Stimulated activated naive CD8-positive, alpha-beta T cell treated with anti-CD3 and anti-CD28 coated beads, Interleukin-15, amount 100 ng/mL, for 72 hours (primary cell): ENCODE measurements at regions not wholly inside any gene's neighbourhood (a gene's known extent, or its start where the extent isn't known, plus 50 kb on each side); places are given as distances from the start of the nearest gene placed in this dataset.
A peak's percentile ranks its signal among the peaks of the same experiment; 100 is the strongest.
"Not testable (repeated sequence)": the region's sequence is repeated elsewhere in the genome, so short reads cannot be mapped to it uniquely, and the experiment has no call there.

Experiments
- ATAC-seq: fragments of 150-1000 bp; cut with Tn5 transposase; 2 replicates; pipeline ENCODE4 v1.10.0; 2021; ENCODE audit warnings: mild to moderate bottlenecking, moderate library complexity
- DNase-seq, 2 donors: peaks; one replicate each; pipeline ENCODE4 v3.0.0; 2021 to 2022
- H3K27ac Mint-ChIP-seq, 2 donors: one replicate each; pipeline ENCODE4 v1.8.0; 2022; ENCODE audit warnings: mild to moderate bottlenecking in 2 of 2, mixed read lengths in 2 of 2, moderate library complexity in 2 of 2
- H3K27me3 Mint-ChIP-seq: one replicate; pipeline ENCODE4 v1.8.0; 2022; ENCODE audit warnings: mixed read lengths
- H3K4me1 Mint-ChIP-seq: one replicate; pipeline ENCODE4 v1.8.0; 2022; ENCODE audit warnings: mild to moderate bottlenecking, mixed read lengths
- H3K4me3 Mint-ChIP-seq, 2 donors: one replicate each; pipeline ENCODE4 v1.8.0; 2022; ENCODE audit warnings: mild to moderate bottlenecking in 2 of 2, mixed read lengths in 2 of 2, moderate library complexity in 1 of 2
- H3K9me3 Mint-ChIP-seq, 2 donors: one replicate each; pipeline ENCODE4 v1.8.0; 2022; ENCODE audit warnings: mixed read lengths in 2 of 2

GRCh38 chr4:187408447-187408846, 587.1 kb upstream of the ZFP42 start:
- not testable (repeated sequence) for DNase-seq, ATAC-seq, H3K4me1 Mint-ChIP-seq, H3K27ac Mint-ChIP-seq, H3K27me3 Mint-ChIP-seq, H3K4me3 Mint-ChIP-seq
- peaks cover 20 to 28% of the 10 kb centered on the region in 2 donors for H3K9me3 Mint-ChIP-seq

- no peak for ATAC-seq
- Mint-ChIP-seq H3K4me1 (no peaks in the 10 kb centered on the region), H3K9me3 (peaks cover 0 to 6% of the 10 kb centered on the region in 2 donors), H3K27me3 (no peaks in the 10 kb centered on the region), H3K4me3 (no peak overlapping the region), H3K27ac (no peak overlapping the region)
- no peak for DNase-seq
Measured at GRCh38 chr4:187413564-187414358, 581.8 kb upstream of the ZFP42 start.

GRCh38 chr4:187414716-187415115, 580.9 kb upstream of the ZFP42 start:
- no peak for DNase-seq
- H3K4me1 Mint-ChIP-seq, result no peaks in the 10 kb centered on the region
- ATAC-seq, result no peak
- H3K27ac Mint-ChIP-seq, result no peak overlapping the region
- no peaks in the 10 kb centered on the region for H3K27me3 Mint-ChIP-seq
- H3K4me3 Mint-ChIP-seq, result no peak overlapping the region
- H3K9me3 Mint-ChIP-seq, result peaks cover 0 to 6% of the 10 kb centered on the region in 2 donors

GRCh38 chr4:187415231-187415630, 580.3 kb upstream of the ZFP42 start:
- Mint-ChIP-seq H3K4me3 (no peak overlapping the region), H3K4me1 (no peaks in the 10 kb centered on the region), H3K27ac (no peak overlapping the region), H3K27me3 (no peaks in the 10 kb centered on the region), H3K9me3 (peaks cover 0 to 6% of the 10 kb centered on the region in 2 donors)
- DNase-seq (no peak), ATAC-seq (no peak)

- H3K4me3 Mint-ChIP-seq, result no peak overlapping the region
- ATAC-seq (no peak), DNase-seq (no peak)
- H3K9me3 Mint-ChIP-seq, result peaks cover 0 to 6% of the 10 kb centered on the region in 2 donors
- no peaks in the 10 kb centered on the region for H3K27me3 Mint-ChIP-seq
- no peaks in the 10 kb centered on the region for H3K4me1 Mint-ChIP-seq
- H3K27ac Mint-ChIP-seq, result no peak overlapping the region
Measured at GRCh38 chr4:187416216-187416615, 579.4 kb upstream of the ZFP42 start.

GRCh38 chr4:187417721-187418120, 577.9 kb upstream of the ZFP42 start:
- H3K4me1 Mint-ChIP-seq, result no peaks in the 10 kb centered on the region
- no peak for ATAC-seq
- no peak overlapping the region for H3K27ac Mint-ChIP-seq
- H3K27me3 Mint-ChIP-seq, result no peaks in the 10 kb centered on the region
- no peak for DNase-seq
- H3K9me3 Mint-ChIP-seq, result peaks cover 0 to 1% of the 10 kb centered on the region in 2 donors
- H3K4me3 Mint-ChIP-seq, result no peak overlapping the region

GRCh38 chr4:187422655-187423054, 572.9 kb upstream of the ZFP42 start:
- Mint-ChIP-seq H3K27me3 (no peaks in the 10 kb centered on the region), H3K4me1 (no peaks in the 10 kb centered on the region), H3K27ac (peak overlapping the region in 1 of 2 donors; percentile 55), H3K4me3 (no peak overlapping the region), H3K9me3 (peaks cover 4 to 16% of the 10 kb centered on the region in 2 donors)
- ATAC-seq (no peak), DNase-seq (no peak)

- no peaks in the 10 kb centered on the region for H3K27me3 Mint-ChIP-seq
- no peak overlapping the region for H3K4me3 Mint-ChIP-seq
- peaks cover 4 to 31% of the 10 kb centered on the region in 2 donors for H3K9me3 Mint-ChIP-seq
- H3K27ac Mint-ChIP-seq, result no peak overlapping the region
- H3K4me1 Mint-ChIP-seq, result no peaks in the 10 kb centered on the region
- DNase-seq, result no peak
- ATAC-seq, result no peak
Measured at GRCh38 chr4:187424636-187425035, 570.9 kb upstream of the ZFP42 start.

GRCh38 chr4:187426511-187426910, 569.1 kb upstream of the ZFP42 start:
- ATAC-seq (no peak), DNase-seq (no peak)
- H3K4me3 Mint-ChIP-seq, result no peak overlapping the region
- peaks cover 10 to 31% of the 10 kb centered on the region in 2 donors for H3K9me3 Mint-ChIP-seq
- no peak overlapping the region for H3K27ac Mint-ChIP-seq
- H3K4me1 Mint-ChIP-seq, result no peaks in the 10 kb centered on the region
- H3K27me3 Mint-ChIP-seq, result no peaks in the 10 kb centered on the region

- Mint-ChIP-seq H3K27ac (peak overlapping the region in 1 of 2 donors; percentile 9), H3K4me3 (no peak overlapping the region), H3K4me1 (no peaks in the 10 kb centered on the region), H3K27me3 (no peaks in the 10 kb centered on the region), H3K9me3 (peaks cover 6 to 32% of the 10 kb centered on the region in 2 donors)
- no peak for DNase-seq
- no peak for ATAC-seq
Measured at GRCh38 chr4:187432310-187432709, 563.3 kb upstream of the ZFP42 start.

GRCh38 chr4:187433141-187433540, 562.4 kb upstream of the ZFP42 start:
- DNase-seq (no peak), ATAC-seq (no peak)
- no peak overlapping the region for H3K4me3 Mint-ChIP-seq
- H3K27ac Mint-ChIP-seq, result no peak overlapping the region
- H3K4me1 Mint-ChIP-seq, result no peaks in the 10 kb centered on the region
- H3K27me3 Mint-ChIP-seq, result no peaks in the 10 kb centered on the region
- H3K9me3 Mint-ChIP-seq, result peaks cover 9 to 28% of the 10 kb centered on the region in 2 donors

GRCh38 chr4:187436251-187436650, 559.3 kb upstream of the ZFP42 start:
- Mint-ChIP-seq H3K27ac (no peak overlapping the region), H3K27me3 (no peaks in the 10 kb centered on the region), H3K4me3 (no peak overlapping the region), H3K4me1 (no peaks in the 10 kb centered on the region), H3K9me3 (peaks cover 11 to 17% of the 10 kb centered on the region in 2 donors)
- ATAC-seq (no peak), DNase-seq (no peak)

GRCh38 chr4:187444061-187444460, 551.5 kb upstream of the ZFP42 start:
- DNase-seq (no peak), ATAC-seq (no peak)
- Mint-ChIP-seq H3K27me3 (no peaks in the 10 kb centered on the region), H3K27ac (no peak overlapping the region), H3K4me1 (no peaks in the 10 kb centered on the region), H3K4me3 (no peak overlapping the region), H3K9me3 (peaks cover 18 to 19% of the 10 kb centered on the region in 2 donors)

GRCh38 chr4:187449702-187450101, 545.9 kb upstream of the ZFP42 start:
- H3K4me1 Mint-ChIP-seq, result no peaks in the 10 kb centered on the region

GRCh38 chr4:187451776-187452175, 543.8 kb upstream of the ZFP42 start:
- ATAC-seq (no peak), DNase-seq (no peak)
- Mint-ChIP-seq H3K27me3 (no peaks in the 10 kb centered on the region), H3K9me3 (peaks cover 12 to 17% of the 10 kb centered on the region in 2 donors), H3K4me3 (no peak overlapping the region), H3K4me1 (no peaks in the 10 kb centered on the region), H3K27ac (no peak overlapping the region)

More at GRCh38 chr4:187449702-187450101, 545.9 kb upstream of the ZFP42 start:
- DNase-seq, result no peak
- Mint-ChIP-seq H3K27me3 (no peaks in the 10 kb centered on the region), H3K9me3 (peaks cover 8 to 12% of the 10 kb centered on the region in 2 donors), H3K4me3 (no peak overlapping the region), H3K27ac (no peak overlapping the region)
- ATAC-seq, result no peak

- ATAC-seq (no peak), DNase-seq (no peak)
- Mint-ChIP-seq H3K27me3 (no peaks in the 10 kb centered on the region), H3K4me3 (no peak overlapping the region), H3K27ac (no peak overlapping the region), H3K4me1 (no peaks in the 10 kb centered on the region), H3K9me3 (peaks cover 5 to 16% of the 10 kb centered on the region in 2 donors)
Measured at GRCh38 chr4:187460016-187460415, 535.6 kb upstream of the ZFP42 start.

- H3K9me3 Mint-ChIP-seq, result peaks cover 0 to 15% of the 10 kb centered on the region in 2 donors
Measured at GRCh38 chr4:187464573-187464972, 531.0 kb upstream of the ZFP42 start.

More at GRCh38 chr4:187464573-187464972, 531.0 kb upstream of the ZFP42 start:
- H3K4me1 Mint-ChIP-seq, result no peaks in the 10 kb centered on the region
- H3K27me3 Mint-ChIP-seq, result no peaks in the 10 kb centered on the region
- no peak for DNase-seq
- peak overlapping the region in 1 of 2 donors; percentile 82 for H3K27ac Mint-ChIP-seq
- ATAC-seq, result no peak
- no peak overlapping the region for H3K4me3 Mint-ChIP-seq
